ENCODE measurements at regions not wholly inside any gene's neighbourhood (a gene's known extent, or its start where the extent isn't known, plus 50 kb on each side); places are given as distances from the start of the nearest gene placed in this dataset.

DNA sequence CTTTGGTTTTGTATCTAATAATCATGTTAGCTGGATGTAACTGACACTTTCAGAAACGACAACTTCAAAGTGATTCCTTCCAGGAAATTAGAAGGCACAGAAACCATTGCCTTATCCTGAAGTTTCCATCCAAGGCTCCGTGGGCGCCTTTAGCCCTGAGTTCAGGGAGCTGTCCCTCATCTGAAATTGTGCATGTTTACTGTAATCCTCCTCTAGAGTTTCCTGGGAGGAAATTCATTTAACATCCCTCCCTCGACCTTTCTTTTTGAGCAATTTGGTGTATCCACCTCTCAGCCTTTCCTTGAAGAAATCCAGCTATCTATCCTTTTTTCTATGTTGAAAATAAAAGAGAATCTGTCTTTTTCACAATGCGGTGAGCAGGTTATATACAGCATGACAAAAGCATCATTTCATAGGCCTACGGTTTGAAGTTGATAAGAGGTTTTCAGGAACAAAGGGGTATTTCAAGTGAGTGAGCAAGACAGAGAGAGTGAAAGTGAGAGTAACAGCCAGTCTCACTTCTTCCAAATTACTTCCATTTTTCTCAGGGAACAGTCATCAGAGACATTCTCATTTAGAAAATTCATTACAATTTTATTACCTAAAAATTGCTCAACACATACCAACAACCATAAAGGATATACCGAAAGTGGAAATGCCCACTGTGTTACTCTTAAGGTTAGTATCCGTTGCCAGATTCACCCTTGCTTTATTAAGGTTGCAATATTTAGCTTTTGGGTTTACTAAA is 167.3 kb downstream of the MREG start:
- Histone ChIP-seq H3K4me1 (ENCODE audit: control insufficient read depth in 4 of 4, insufficient read depth in 4 of 4, low read length in 3 of 4) (no peaks in the 10 kb centered on the region), H3K27ac (ENCODE audit: low read depth in 1 of 2, low read length in 2 of 2) (no peak overlapping the region), H3K9ac (ENCODE audit: low read depth in 1 of 2, low read length in 2 of 2) (no peak overlapping the region), H3K9me3 (ENCODE audit: control insufficient read depth in 4 of 4, low read length in 3 of 4) (no peaks in the 10 kb centered on the region), H3K27me3 (ENCODE audit: control insufficient read depth in 4 of 4, insufficient read depth in 4 of 4, low read length in 3 of 4) (no peaks in the 10 kb centered on the region), H3K36me3 (ENCODE audit: control insufficient read depth in 4 of 4, insufficient read depth in 3 of 4, low read depth in 1 of 4, low read length in 3 of 4) (no peaks in the 10 kb centered on the region), H3K4me3 (ENCODE audit: low read depth in 1 of 3, low read length in 3 of 3) (no peak overlapping the region)
- no peak for TF ChIP-seq ZBTB33 (IDR thresholded peaks at IDR 0.05)
- no peak for TF ChIP-seq SP1 (IDR thresholded peaks at IDR 0.05)
- no peak for TF ChIP-seq RXRA (IDR thresholded peaks at IDR 0.05)
- no peak for TF ChIP-seq FOXA1 (IDR thresholded peaks at IDR 0.05)
- TF ChIP-seq, protein P1, sequence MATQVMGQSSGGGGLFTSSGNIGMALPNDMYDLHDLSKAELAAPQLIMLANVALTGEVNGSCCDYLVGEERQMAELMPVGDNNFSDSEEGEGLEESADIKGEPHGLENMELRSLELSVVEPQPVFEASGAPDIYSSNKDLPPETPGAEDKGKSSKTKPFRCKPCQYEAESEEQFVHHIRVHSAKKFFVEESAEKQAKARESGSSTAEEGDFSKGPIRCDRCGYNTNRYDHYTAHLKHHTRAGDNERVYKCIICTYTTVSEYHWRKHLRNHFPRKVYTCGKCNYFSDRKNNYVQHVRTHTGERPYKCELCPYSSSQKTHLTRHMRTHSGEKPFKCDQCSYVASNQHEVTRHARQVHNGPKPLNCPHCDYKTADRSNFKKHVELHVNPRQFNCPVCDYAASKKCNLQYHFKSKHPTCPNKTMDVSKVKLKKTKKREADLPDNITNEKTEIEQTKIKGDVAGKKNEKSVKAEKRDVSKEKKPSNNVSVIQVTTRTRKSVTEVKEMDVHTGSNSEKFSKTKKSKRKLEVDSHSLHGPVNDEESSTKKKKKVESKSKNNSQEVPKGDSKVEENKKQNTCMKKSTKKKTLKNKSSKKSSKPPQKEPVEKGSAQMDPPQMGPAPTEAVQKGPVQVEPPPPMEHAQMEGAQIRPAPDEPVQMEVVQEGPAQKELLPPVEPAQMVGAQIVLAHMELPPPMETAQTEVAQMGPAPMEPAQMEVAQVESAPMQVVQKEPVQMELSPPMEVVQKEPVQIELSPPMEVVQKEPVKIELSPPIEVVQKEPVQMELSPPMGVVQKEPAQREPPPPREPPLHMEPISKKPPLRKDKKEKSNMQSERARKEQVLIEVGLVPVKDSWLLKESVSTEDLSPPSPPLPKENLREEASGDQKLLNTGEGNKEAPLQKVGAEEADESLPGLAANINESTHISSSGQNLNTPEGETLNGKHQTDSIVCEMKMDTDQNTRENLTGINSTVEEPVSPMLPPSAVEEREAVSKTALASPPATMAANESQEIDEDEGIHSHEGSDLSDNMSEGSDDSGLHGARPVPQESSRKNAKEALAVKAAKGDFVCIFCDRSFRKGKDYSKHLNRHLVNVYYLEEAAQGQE (IDR thresholded peaks at IDR 0.05) = no peak
- no peak for TF ChIP-seq EGR1 (IDR thresholded peaks at IDR 0.05; ENCODE audit: low read depth in 2 of 2)
- no peak for TF ChIP-seq MAX (IDR thresholded peaks at IDR 0.05)
- TF ChIP-seq NR2F2 (IDR thresholded peaks at IDR 0.05) = no peak
- no peak for TF ChIP-seq HNF4G (IDR thresholded peaks at IDR 0.05)
- no peak for TF ChIP-seq GABPA (IDR thresholded peaks at IDR 0.05 in 1 of 2, conservative IDR thresholded peaks at IDR 0.05 in 1 of 2)
- no peak for TF ChIP-seq RAD21 (IDR thresholded peaks at IDR 0.05)
- TF ChIP-seq YY1 (IDR thresholded peaks at IDR 0.05) = no peak
- TF ChIP-seq HNF4A (conservative IDR thresholded peaks at IDR 0.05) = no peak
- no peak for TF ChIP-seq JUND (IDR thresholded peaks at IDR 0.05)
- TF ChIP-seq, protein P2, sequence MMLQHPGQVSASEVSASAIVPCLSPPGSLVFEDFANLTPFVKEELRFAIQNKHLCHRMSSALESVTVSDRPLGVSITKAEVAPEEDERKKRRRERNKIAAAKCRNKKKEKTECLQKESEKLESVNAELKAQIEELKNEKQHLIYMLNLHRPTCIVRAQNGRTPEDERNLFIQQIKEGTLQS (IDR thresholded peaks at IDR 0.05) = no peak
- TF ChIP-seq FOXA2 (IDR thresholded peaks at IDR 0.05) = no peak
- TF ChIP-seq TAF1 (conservative IDR thresholded peaks at IDR 0.05) = no peak
- no peak for TF ChIP-seq CTCF (IDR thresholded peaks at IDR 0.05; ENCODE audit: low read depth, low read length, missing input control)
- WGBS = 81% methylated on average over 8 of the region's 8 CpGs
- no peak for DNase-seq (ENCODE audit: low spot score)

All from liver (tissue), 8 donors.